GM18511 (cell line): ENCODE measurements at regions not wholly inside any gene's neighbourhood (a gene's known extent, or its start where the extent isn't known, plus 50 kb on each side); places are given as distances from the start of the nearest gene placed in this dataset.
"Not testable (repeated sequence)": the region's sequence is repeated elsewhere in the genome, so short reads cannot be mapped to it uniquely, and the experiment has no call there.

Experiments
- ATAC-seq: cut with Tn5 transposase; IDR thresholded peaks from one replicate; pipeline ENCODE4 v1.9.1; 2021; ENCODE audit warnings: mild to moderate bottlenecking, moderate library complexity; ENCODE audit not compliant: unreplicated experiment

GRCh38 chr18:60883587-60883986 is 449.6 kb upstream of the CDH20 start:
- ATAC-seq = no peak

- no peak for ATAC-seq
Measured at GRCh38 chr18:60888071-60888624, 445.1 kb upstream of the CDH20 start.

- ATAC-seq = no peak
Measured at GRCh38 chr18:60889442-60889841, 443.8 kb upstream of the CDH20 start.

- ATAC-seq = no peak
Measured at GRCh38 chr18:60891936-60892335, 441.3 kb upstream of the CDH20 start.

- ATAC-seq = no peak
Measured at GRCh38 chr18:60892441-60892840, 440.8 kb upstream of the CDH20 start.

- ATAC-seq = no peak
Measured at GRCh38 chr18:60892855-60893254, 440.4 kb upstream of the CDH20 start.

- no peak for ATAC-seq
Measured at GRCh38 chr18:60893355-60894097, 439.7 kb upstream of the CDH20 start.

DNA sequence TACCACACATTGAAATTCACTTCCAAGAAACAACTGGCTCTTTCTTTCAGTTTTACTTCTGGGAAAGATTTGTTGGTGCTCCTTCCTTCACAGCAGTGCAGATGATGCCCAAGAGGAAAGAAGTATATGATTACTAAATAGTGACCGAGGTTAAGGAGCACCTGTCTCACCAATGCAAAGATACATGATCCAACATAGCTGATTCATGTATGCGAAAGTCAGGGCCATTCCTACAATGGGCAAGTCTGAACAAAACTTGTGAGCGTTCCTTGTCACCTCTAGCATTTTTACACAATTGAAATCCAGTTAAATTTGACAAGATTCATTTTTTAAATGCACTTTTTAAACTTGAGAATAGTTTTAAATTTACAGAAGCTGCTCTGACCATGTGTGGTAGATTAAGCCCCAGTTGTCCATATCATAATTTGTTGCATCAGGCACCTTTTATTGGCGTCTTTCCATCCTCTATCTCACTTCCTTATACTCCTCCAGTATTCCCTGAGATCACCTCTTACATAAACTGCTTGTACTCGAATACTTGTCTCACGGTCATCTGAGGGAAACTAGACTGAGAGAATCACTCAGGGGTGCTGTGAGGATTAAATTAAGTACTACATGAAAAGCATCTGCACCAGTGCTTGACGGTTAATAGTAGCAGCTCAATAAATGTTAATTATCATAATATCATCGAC is 438.8 kb upstream of the CDH20 start:
- no peak for ATAC-seq

- no peak for ATAC-seq
Measured at GRCh38 chr18:60895181-60895580, 438.0 kb upstream of the CDH20 start.

- no peak for ATAC-seq
Measured at GRCh38 chr18:60898111-60898510, 435.1 kb upstream of the CDH20 start.

DNA sequence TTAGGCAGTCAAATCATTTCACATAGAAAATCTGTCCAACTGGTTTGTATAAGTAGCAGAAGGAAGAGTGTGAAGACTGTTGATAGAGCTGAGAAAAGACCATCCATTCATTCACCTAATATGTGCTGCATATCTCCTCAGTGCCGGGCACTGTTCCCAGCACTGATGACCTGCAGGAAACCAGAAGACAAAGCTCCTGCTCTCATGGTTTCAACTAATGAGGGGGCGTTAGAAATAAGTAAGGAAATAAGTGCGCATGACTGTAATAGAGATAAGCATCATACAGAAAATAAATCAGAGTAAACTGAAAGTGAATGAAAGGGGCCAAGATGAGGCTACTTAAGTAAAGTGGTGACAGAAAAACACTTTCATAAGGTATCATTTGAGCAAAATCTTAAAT is 427.5 kb upstream of the CDH20 start:
- ATAC-seq = no peak

DNA sequence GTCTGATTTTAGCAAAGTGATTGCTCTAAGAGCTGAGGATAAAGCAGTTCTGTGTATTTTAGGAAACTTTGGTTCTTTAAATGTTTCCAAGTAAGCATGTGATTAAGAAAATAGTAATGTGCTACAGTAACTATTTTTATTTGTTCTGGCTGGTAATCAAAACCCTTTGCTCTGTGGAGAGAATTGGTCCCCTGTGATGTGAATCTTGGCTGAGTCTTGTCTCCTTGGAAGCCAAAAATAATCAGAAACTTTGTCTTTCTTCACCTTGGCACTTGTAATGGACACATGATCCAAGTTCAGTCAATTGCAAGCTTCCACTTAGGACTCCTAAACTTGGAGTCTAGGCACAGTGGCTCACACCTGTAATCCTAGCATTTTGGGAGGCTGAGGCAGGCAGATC is 422.7 kb upstream of the CDH20 start:
- no peak for ATAC-seq

GRCh38 chr18:60911504-60911903 is 421.7 kb upstream of the CDH20 start:
- no peak for ATAC-seq

- ATAC-seq = no peak
Measured at GRCh38 chr18:60915160-60915559, 418.1 kb upstream of the CDH20 start.

- not testable (repeated sequence) for ATAC-seq
Measured at GRCh38 chr18:60918862-60919261, 414.4 kb upstream of the CDH20 start.

GRCh38 chr18:60925892-60926291 is 407.3 kb upstream of the CDH20 start:
- no peak for ATAC-seq

DNA sequence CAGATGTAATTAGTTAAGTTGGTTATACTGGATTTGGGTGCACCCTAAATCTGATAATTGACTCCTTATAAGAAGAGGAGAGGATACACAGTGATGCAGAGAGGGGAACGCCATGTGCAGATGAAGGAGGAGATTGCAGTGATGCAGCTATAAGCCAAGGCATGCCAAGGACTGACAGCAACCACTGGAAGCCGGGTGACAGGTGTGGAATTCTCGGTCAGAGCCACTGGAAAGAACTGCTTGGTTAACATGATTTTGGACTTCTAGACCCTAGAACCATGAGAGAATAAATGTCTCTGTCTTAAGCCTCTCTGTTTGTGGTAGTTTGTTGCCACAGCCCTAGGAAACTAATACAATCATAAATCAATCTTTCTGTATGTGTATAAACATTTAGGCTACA is 403.3 kb upstream of the CDH20 start:
- ATAC-seq = no peak

DNA sequence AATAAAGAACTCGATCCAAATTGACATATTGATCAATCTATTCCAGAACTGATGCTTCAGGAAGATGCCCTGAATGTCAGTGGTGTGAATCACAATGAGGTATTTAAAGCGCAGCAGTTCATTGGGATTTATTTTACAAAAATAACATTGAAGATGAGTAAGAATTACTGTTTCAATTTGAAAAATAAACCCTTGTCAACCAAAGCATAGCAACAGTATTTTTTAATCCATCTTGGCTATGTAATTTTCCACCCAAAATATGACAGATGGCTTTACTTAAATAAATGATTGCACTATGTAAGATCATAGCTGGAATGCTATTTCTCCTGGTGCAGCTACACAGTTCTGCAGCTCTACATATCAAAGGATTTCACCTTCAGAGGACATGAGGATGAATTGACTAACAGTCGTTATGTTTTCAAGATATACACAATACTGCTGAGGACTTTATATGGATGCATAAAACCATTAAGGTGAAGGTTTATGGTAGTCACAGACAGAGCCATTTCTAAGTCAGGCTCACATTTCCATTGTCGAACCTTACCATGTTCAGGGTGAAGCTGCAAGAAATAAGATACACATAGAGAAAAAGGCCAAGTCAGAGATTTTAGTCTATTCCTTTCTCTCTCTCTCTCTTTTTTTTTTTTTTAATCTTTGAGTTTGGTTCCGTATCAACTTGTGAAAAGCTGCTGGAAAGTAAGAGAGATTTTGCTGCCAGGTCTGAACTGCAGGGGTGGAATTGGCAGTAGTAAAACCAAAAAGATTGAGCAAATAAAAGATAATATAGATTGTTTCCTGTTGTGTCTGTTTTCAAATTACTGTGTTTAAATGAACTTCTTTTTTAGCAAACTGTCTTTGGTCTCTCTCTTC is 398.0 kb upstream of the CDH20 start:
- no peak for ATAC-seq

GRCh38 chr18:60936101-60936500 is 397.1 kb upstream of the CDH20 start:
- no peak for ATAC-seq

DNA sequence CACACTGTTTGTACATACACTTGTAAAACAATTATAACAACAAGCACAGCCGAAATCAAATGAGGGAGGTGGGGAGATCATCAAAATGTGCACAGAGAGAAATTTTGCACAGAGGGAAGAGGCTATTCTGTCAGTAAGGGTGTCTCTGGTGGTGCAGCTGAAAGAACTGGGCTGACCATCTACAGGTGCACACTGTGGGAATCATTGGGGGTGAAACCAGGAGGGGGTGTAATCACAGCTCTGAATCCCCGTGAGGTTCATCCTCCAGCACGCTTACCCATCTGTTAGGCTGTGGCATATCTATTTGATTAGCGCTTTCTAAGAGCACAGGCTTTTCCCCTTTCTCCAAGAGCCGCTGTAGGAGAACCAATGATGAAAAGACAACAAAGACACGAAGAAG is 389.9 kb upstream of the CDH20 start:
- no peak for ATAC-seq

- ATAC-seq = no peak
Measured at GRCh38 chr18:60950634-60951033, 382.6 kb upstream of the CDH20 start.
